ENCODE measurements at regions not wholly inside any gene's neighbourhood (a gene's known extent, or its start where the extent isn't known, plus 50 kb on each side); places are given as distances from the start of the nearest gene placed in this dataset.
A peak's percentile ranks its signal among the peaks of the same experiment; 100 is the strongest.
"Not testable (repeated sequence)": the region's sequence is repeated elsewhere in the genome, so short reads cannot be mapped to it uniquely, and the experiment has no call there.

GRCh38 chr13:53101883-53102282 lies 73.3 kb downstream of the OLFM4 start:
- DNase-seq = no peak
- intact Hi-C loops (cut with DNase I, micrococcal nuclease) = no loop called here
- ATAC-seq = no peak

- intact Hi-C loops (cut with DNase I, micrococcal nuclease) = no loop called here
- DNase-seq = no peak
Observed at GRCh38 chr13:53104136-53104535, 75.5 kb downstream of the OLFM4 start.

GRCh38 chr13:53105477-53105876 lies 76.9 kb downstream of the OLFM4 start:
- intact Hi-C loops (cut with DNase I, micrococcal nuclease) = no loop called here
- DNase-seq (no peak), ATAC-seq (no peak)

More at GRCh38 chr13:53104136-53104535, 75.5 kb downstream of the OLFM4 start:
- no peak for ATAC-seq

- intact Hi-C loops (cut with DNase I, micrococcal nuclease) = no loop called here
- no peak for DNase-seq
- ATAC-seq = no peak
Observed at GRCh38 chr13:53105890-53106289, 77.3 kb downstream of the OLFM4 start.

- DNase-seq = no peak
- intact Hi-C loops (cut with DNase I, micrococcal nuclease) = no loop called here
- no peak for ATAC-seq
Observed at GRCh38 chr13:53110181-53110580, 81.6 kb downstream of the OLFM4 start.

- DNase-seq = no peak
- no peak for ATAC-seq
- intact Hi-C loops (cut with DNase I, micrococcal nuclease) = no loop called here
Observed at GRCh38 chr13:53110614-53111013, 82.0 kb downstream of the OLFM4 start.

GRCh38 chr13:53112522-53112921 lies 83.9 kb downstream of the OLFM4 start:
- intact Hi-C loops (cut with DNase I, micrococcal nuclease) = no loop called here
- ATAC-seq = no peak
- DNase-seq = no peak

- intact Hi-C loops (cut with DNase I, micrococcal nuclease); DNase-seq: not testable (repeated sequence)
- peak; percentile 66 for ATAC-seq
Observed at GRCh38 chr13:53117048-53117447, 88.4 kb downstream of the OLFM4 start.

- DNase-seq = no peak
- intact Hi-C loops (cut with DNase I, micrococcal nuclease) = no loop called here
- no peak for ATAC-seq
Observed at GRCh38 chr13:53121131-53121773, 92.6 kb downstream of the OLFM4 start.

- DNase-seq = no peak
- ATAC-seq = no peak
- intact Hi-C loops (cut with DNase I, micrococcal nuclease) = no loop called here
Observed at GRCh38 chr13:53121919-53122318, 93.3 kb downstream of the OLFM4 start.

GRCh38 chr13:53123536-53123935 lies 94.9 kb downstream of the OLFM4 start:
- DNase-seq = no peak
- no peak for ATAC-seq
- intact Hi-C loops (cut with DNase I, micrococcal nuclease) = no loop called here

- DNase-seq (no peak), ATAC-seq (no peak)
- intact Hi-C loops (cut with DNase I, micrococcal nuclease) = no loop called here
Observed at GRCh38 chr13:53124623-53125022, 96.0 kb downstream of the OLFM4 start.

- intact Hi-C loops (cut with DNase I, micrococcal nuclease) = no loop called here
- no peak for DNase-seq
- no peak for ATAC-seq
Observed at GRCh38 chr13:53126841-53127245, 98.2 kb downstream of the OLFM4 start.

- DNase-seq = no peak
- no peak for ATAC-seq
- intact Hi-C loops (cut with DNase I, micrococcal nuclease) = no loop called here
Observed at GRCh38 chr13:53127373-53127772, 98.8 kb downstream of the OLFM4 start.

GRCh38 chr13:53129864-53130393 lies 101.3 kb downstream of the OLFM4 start:
- intact Hi-C loops (cut with DNase I, micrococcal nuclease) = no loop called here

GRCh38 chr13:53131361-53131760 lies 102.7 kb downstream of the OLFM4 start:
- intact Hi-C loops (cut with DNase I, micrococcal nuclease) = no loop called here
- ATAC-seq = no peak
- no peak for DNase-seq

More at GRCh38 chr13:53129864-53130393, 101.3 kb downstream of the OLFM4 start:
- ATAC-seq = no peak
- no peak for DNase-seq

GRCh38 chr13:53135301-53135700 lies 106.7 kb downstream of the OLFM4 start:
- DNase-seq (no peak), ATAC-seq (no peak)

GRCh38 chr13:53136554-53137215 lies 108.1 kb downstream of the OLFM4 start:
- DNase-seq (no peak), ATAC-seq (no peak)
- intact Hi-C loops (cut with DNase I, micrococcal nuclease) = no loop called here

More at GRCh38 chr13:53135301-53135700, 106.7 kb downstream of the OLFM4 start:
- intact Hi-C loops (cut with DNase I, micrococcal nuclease) = no loop called here

GRCh38 chr13:53137779-53138178 lies 109.2 kb downstream of the OLFM4 start:
- no peak for DNase-seq

GRCh38 chr13:53138376-53139036 lies 109.9 kb downstream of the OLFM4 start:
- intact Hi-C loops (cut with DNase I, micrococcal nuclease) = no loop called here
- no peak for ATAC-seq
- no peak for DNase-seq

More at GRCh38 chr13:53137779-53138178, 109.2 kb downstream of the OLFM4 start:
- intact Hi-C loops (cut with DNase I, micrococcal nuclease) = no loop called here
- ATAC-seq = no peak
